HepG2 (cell line): ENCODE measurements at regions not wholly inside any gene's neighbourhood (a gene's known extent, or its start where the extent isn't known, plus 50 kb on each side); places are given as distances from the start of the nearest gene placed in this dataset.

Experiments used
- ATAC-seq: fragments of 200-7000 bp; cut with Tn5 transposase; 3 replicates; pipeline ENCODE4 v1.9.1; 2020; ENCODE audit warnings: mild to moderate bottlenecking, moderate library complexity
- BruUV-seq: library from RNA; stranded (reverse); fragments of 400-500 nt; replicated peaks from 2 replicates; lab custom pipeline; 2021; lab: Mats Ljungman, UMichigan
- CTCF ChIA-PET: fragments of 300-600 bp; formaldehyde crosslinking; extraction: SDS; loops from one replicate; lab custom pipeline; 2021; ENCODE audit warnings: low total read pairs, inconsistent platforms, low intra/inter-chr PET ratio; lab: Yijun Ruan, JAX
- POLR2A ChIA-PET: fragments of 350-600 bp; sonication (Branson Sonifier 250); formaldehyde crosslinking; loops from one replicate; lab custom pipeline; 2020; ENCODE audit warnings: antibody characterized with exemption, inconsistent platforms; lab: Yijun Ruan, JAX
- DNase-seq: peaks from one replicate; pipeline ENCODE4 v3.0.0-alpha.2; 2015; ENCODE audit warnings: low spot score
- FAIRE-seq: peaks from 3 replicates; lab custom pipeline; 2011; peaks lifted over from hg19 to GRCh38; lab: Jason Lieb, UNC
- H2AFZ ChIP-seq: one replicate; pipeline ENCODE4 v1.6.1; 2011; ENCODE audit warnings: low read length, inconsistent platforms
- H3K27ac ChIP-seq: fragments of 300-600 bp; 3 replicates; pipeline ENCODE4 v1.8.0; 2011; ENCODE audit warnings: mixed run types, mild to moderate bottlenecking, mixed read lengths, low read length, inconsistent platforms; ENCODE audit not compliant: insufficient read depth; ENCODE audit errors: extremely low read length
- H3K27me3 ChIP-seq, 2 experiments: fragments of 200-600 bp in 1 of 2; 2 replicates in 1 of 2; 3 replicates in 1 of 2; pipeline versions ENCODE4 v1.6.0 to v1.8.0; 2011; ENCODE audit warnings: low read length in 2 of 2, mild to moderate bottlenecking in 2 of 2, moderate library complexity in 2 of 2, inconsistent platforms in 1 of 2; ENCODE audit not compliant: insufficient read depth in 2 of 2, control insufficient read depth in 1 of 2
- H3K36me3 ChIP-seq, 2 experiments: fragments of 200-600 bp in 1 of 2; replicated peaks in 1 of 2; 2 replicates in 1 of 2; 3 replicates in 1 of 2; pipeline versions ENCODE4 v1.5.1 to v1.8.0; 2011; ENCODE audit warnings: low read length in 2 of 2, inconsistent platforms in 1 of 2; ENCODE audit not compliant: insufficient read depth in 2 of 2, control insufficient read depth in 1 of 2
- H3K4me1 ChIP-seq: 2 replicates; pipeline ENCODE4 v1.5.1; 2012; ENCODE audit warnings: low read length, inconsistent platforms; ENCODE audit not compliant: insufficient read depth
- H3K4me2 ChIP-seq: 2 replicates; pipeline ENCODE4 v1.6.0; 2011; ENCODE audit warnings: low read depth, low read length, inconsistent platforms
- H3K4me3 ChIP-seq, 3 experiments: fragments of 200-600 bp in 1 of 3; sonication (generic), shearing (Covaris generic) in 1 of 3; replicated peaks in 1 of 3; 2 replicates each; pipeline ENCODE4 v1.5.1; 2011 to 2016; ENCODE audit warnings: low read length in 3 of 3, inconsistent platforms in 2 of 3, low read depth in 2 of 3, mild to moderate bottlenecking in 2 of 3, control low read depth in 1 of 3, mixed read lengths in 1 of 3; ENCODE audit not compliant: insufficient read depth in 1 of 3
- H3K79me2 ChIP-seq: one replicate; pipeline ENCODE4 v1.6.1; 2011; ENCODE audit warnings: low read length, inconsistent platforms; ENCODE audit not compliant: insufficient read depth
- H3K9ac ChIP-seq: 2 replicates; pipeline ENCODE4 v1.6.0; 2011; ENCODE audit warnings: mild to moderate bottlenecking, low read depth, low read length, inconsistent platforms; ENCODE audit not compliant: insufficient read depth
- H3K9me3 ChIP-seq: 2 replicates; pipeline ENCODE4 v1.5.1; 2012; ENCODE audit warnings: mild to moderate bottlenecking, low read length
- H4K20me1 ChIP-seq: 2 replicates; pipeline ENCODE4 v1.6.0; 2011; ENCODE audit warnings: inconsistent platforms, mild to moderate bottlenecking, low read length, moderate library complexity; ENCODE audit not compliant: insufficient read depth
- ARHGAP35 ChIP-seq: sonication (generic); formaldehyde crosslinking; IDR thresholded peaks from 2 replicates; pipeline ENCODE4 v1.9.0; 2022; ENCODE audit warnings: mild to moderate bottlenecking, inconsistent platforms, moderate library complexity, missing genetic modification reagents, borderline replicate concordance
- CAMTA2 ChIP-seq: sonication (generic); formaldehyde crosslinking; IDR thresholded peaks from 2 replicates; pipeline ENCODE4 v1.4.0; 2020; ENCODE audit warnings: mild to moderate bottlenecking, missing genetic modification reagents, borderline replicate concordance
- EEA1 ChIP-seq: sonication (generic); formaldehyde crosslinking; IDR thresholded peaks from 2 replicates; pipeline ENCODE4 v1.5.1; 2020; ENCODE audit warnings: mild to moderate bottlenecking, missing genetic modification reagents, borderline replicate concordance
- EED ChIP-seq: sonication (generic); formaldehyde crosslinking; IDR thresholded peaks from 2 replicates; pipeline ENCODE4 v1.5.0; 2020; ENCODE audit warnings: mild to moderate bottlenecking, missing genetic modification reagents
- GABPB1 ChIP-seq: IDR thresholded peaks from 2 replicates; pipeline ENCODE4 v1.6.1; 2016; ENCODE audit warnings: mild to moderate bottlenecking, missing genetic modification reagents, moderate library complexity, missing compliant biosample characterization
- MAFF ChIP-seq: IDR thresholded peaks from 2 replicates; pipeline ENCODE4 v1.6.1; 2011; ENCODE audit warnings: low read depth, low read length, improper control_type of control experiment
- MIER2 ChIP-seq: IDR thresholded peaks from 2 replicates; pipeline ENCODE4 v1.6.1; 2016; ENCODE audit warnings: missing biosample characterization, missing genetic modification reagents
- MTA3 ChIP-seq: sonication (generic); formaldehyde crosslinking; IDR thresholded peaks from 2 replicates; pipeline ENCODE4 v1.4.0; 2020; ENCODE audit warnings: missing genetic modification reagents
- MYNN ChIP-seq: sonication (generic); formaldehyde crosslinking; IDR thresholded peaks from 2 replicates; pipeline ENCODE4 v1.4.0; 2020; ENCODE audit warnings: mild to moderate bottlenecking, low read depth, missing genetic modification reagents
- NR2F2 ChIP-seq: IDR thresholded peaks from 2 replicates; pipeline ENCODE4 v1.6.1; 2012; ENCODE audit warnings: low read depth, inconsistent platforms, borderline replicate concordance
- PRDM15 ChIP-seq: sonication (generic); formaldehyde crosslinking; IDR thresholded peaks from 2 replicates; pipeline ENCODE4 v1.4.0; 2020; ENCODE audit warnings: missing genetic modification reagents
- REL ChIP-seq: sonication (generic); formaldehyde crosslinking; conservative IDR thresholded peaks from 2 replicates; pipeline ENCODE4 v1.8.0; 2022; ENCODE audit warnings: mild to moderate bottlenecking, missing genetic modification reagents, moderate library complexity
- SOX5 ChIP-seq: IDR thresholded peaks from 2 replicates; pipeline ENCODE4 v1.6.1; 2016; ENCODE audit warnings: borderline replicate concordance
- ZBTB39 ChIP-seq: sonication (generic); formaldehyde crosslinking; IDR thresholded peaks from 2 replicates; pipeline ENCODE4 v1.5.0; 2020; ENCODE audit warnings: missing genetic modification reagents
- ZBTB42 ChIP-seq: sonication (generic); formaldehyde crosslinking; IDR thresholded peaks from 2 replicates; pipeline ENCODE4 v1.5.0; 2020; ENCODE audit warnings: mild to moderate bottlenecking, missing genetic modification reagents
- ZNF17 ChIP-seq: sonication (generic); formaldehyde crosslinking; IDR thresholded peaks from 2 replicates; pipeline ENCODE4 v1.5.0; 2020; ENCODE audit warnings: mild to moderate bottlenecking, missing genetic modification reagents
- ZNF256 ChIP-seq: sonication (generic); formaldehyde crosslinking; conservative IDR thresholded peaks from 2 replicates; pipeline ENCODE4 v1.4.0; 2020; ENCODE audit warnings: missing genetic modification reagents
- ZNF383 ChIP-seq: sonication (generic); formaldehyde crosslinking; IDR thresholded peaks from 2 replicates; pipeline ENCODE4 v1.4.0; 2020; ENCODE audit warnings: missing genetic modification reagents, mild to moderate bottlenecking, borderline replicate concordance
- ZNF556 ChIP-seq: sonication (generic); formaldehyde crosslinking; IDR thresholded peaks from 2 replicates; pipeline ENCODE4 v1.4.0; 2020; ENCODE audit warnings: mild to moderate bottlenecking, missing genetic modification reagents, borderline replicate concordance
- WGBS: methylation state at CpG from one replicate; pipeline ENCODE4 v1.1.6; 2017; ENCODE audit warnings: low lambda C conversion rate; 5-methylcytosine and 5-hydroxymethylcytosine counted together
- in situ Hi-C: cut with HindIII; loops from 2 replicates; pipeline ENCODE4 v1.10.0; 2017; ENCODE audit warnings: low pct_unique_long_range_greater_than_20kb; ENCODE audit not compliant: extremely low pct_ligation_motif_present
- intact Hi-C: fragments of 100-400 bp; cut with micrococcal nuclease; formaldehyde crosslinking; loops from one replicate; pipeline ENCODE4 v1.10.0; 2022; ENCODE audit not compliant: unreplicated experiment

- in situ Hi-C loops = no loop called here
- H3K9ac ChIP-seq = no peak overlapping the region
- no TSS peak for BruUV-seq
Observed at GRCh38 chr5:97979740-97980139, 793.7 kb upstream of the RGMB start.

More at GRCh38 chr5:97979740-97980139, 793.7 kb upstream of the RGMB start:
- H3K27me3 ChIP-seq = no peaks in the 10 kb centered on the region
- H3K9me3 ChIP-seq = no peaks in the 10 kb centered on the region
- no peak overlapping the region for H3K27ac ChIP-seq
- FAIRE-seq (no peak), DNase-seq (no peak), ATAC-seq (no peak)
- POLR2A ChIA-PET = no interaction called here
- H4K20me1 ChIP-seq = no peaks in the 10 kb centered on the region
- WGBS = 35% methylated on average over 3 of the region's 3 CpGs
- no peaks in the 10 kb centered on the region for H3K36me3 ChIP-seq
- TF ChIP-seq NR2F2 = no peak
- TF ChIP-seq EEA1 (CRISPR knock-in tag) = no peak
- no peak for TF ChIP-seq REL (CRISPR knock-in tag)
- no peak for TF ChIP-seq CAMTA2 (CRISPR knock-in tag)
- no peak for TF ChIP-seq SOX5 (CRISPR knock-in tag)
- no peak for TF ChIP-seq ZNF556 (CRISPR knock-in tag)
- TF ChIP-seq EED = no peak
- TF ChIP-seq PRDM15 (CRISPR knock-in tag) = no peak
- TF ChIP-seq ZBTB39 = no peak
- no peak for TF ChIP-seq GABPB1
- TF ChIP-seq ZBTB42 = no peak
- no peak for TF ChIP-seq MAFF
- no peak for TF ChIP-seq ARHGAP35 (CRISPR knock-in tag)
- TF ChIP-seq ZNF17 (CRISPR knock-in tag) = no peak
- TF ChIP-seq MTA3 (CRISPR knock-in tag) = no peak
- TF ChIP-seq MIER2 = no peak
- no peak for TF ChIP-seq MYNN
- TF ChIP-seq ZNF256 = no peak
- no peak for TF ChIP-seq ZNF383
- H3K4me2 ChIP-seq = no peak overlapping the region
- no peak overlapping the region for H3K4me3 ChIP-seq
- CTCF ChIA-PET = no interaction called here
- intact Hi-C loops = no loop called here
- H3K4me1 ChIP-seq = no peaks in the 10 kb centered on the region
- H2AFZ ChIP-seq = no peak overlapping the region
- H3K79me2 ChIP-seq = no peaks in the 10 kb centered on the region
